H1 (cell line): ENCODE measurements at regions not wholly inside any gene's neighbourhood (a gene's known extent, or its start where the extent isn't known, plus 50 kb on each side); places are given as distances from the start of the nearest gene placed in this dataset.

Source experiments
- BACH1 ChIP-seq: IDR thresholded peaks from 2 replicates; pipeline ENCODE4 v1.6.1; 2012; ENCODE audit warnings: low read length, improper control_type of control experiment
- FOSL1 ChIP-seq: IDR thresholded peaks from 2 replicates; pipeline ENCODE4 v1.6.1; 2011; ENCODE audit warnings: mild to moderate bottlenecking, low read depth, low read length, moderate library complexity; ENCODE audit not compliant: insufficient read depth
- SP4 ChIP-seq: IDR thresholded peaks from 2 replicates; pipeline ENCODE4 v1.6.1; 2012; ENCODE audit warnings: low read length, inconsistent platforms
- SRF ChIP-seq: IDR thresholded peaks from 2 replicates; pipeline ENCODE4 v1.6.1; 2011; ENCODE audit warnings: mild to moderate bottlenecking, low read depth, low read length, moderate library complexity

- TF ChIP-seq SRF (no peak), FOSL1 (no peak), SP4 (no peak), BACH1 (no peak)
- TF ChIP-seq, all 59 proteins: peak for 0
Measured at GRCh38 chr2:129642526-129643043, 336.9 kb upstream of the RAB6C start (continued).
